Activated naive CD4-positive, alpha-beta T cell (primary cell): ENCODE measurements at regions not wholly inside any gene's neighbourhood (a gene's known extent, or its start where the extent isn't known, plus 50 kb on each side); places are given as distances from the start of the nearest gene placed in this dataset.
"Not testable (repeated sequence)": the region's sequence is repeated elsewhere in the genome, so short reads cannot be mapped to it uniquely, and the experiment has no call there.

Experiments
- DNase-seq, 4 experiments: peaks; one replicate each; lab custom pipeline; 2025; lab: John Stamatoyannopoulos, UW

DNA sequence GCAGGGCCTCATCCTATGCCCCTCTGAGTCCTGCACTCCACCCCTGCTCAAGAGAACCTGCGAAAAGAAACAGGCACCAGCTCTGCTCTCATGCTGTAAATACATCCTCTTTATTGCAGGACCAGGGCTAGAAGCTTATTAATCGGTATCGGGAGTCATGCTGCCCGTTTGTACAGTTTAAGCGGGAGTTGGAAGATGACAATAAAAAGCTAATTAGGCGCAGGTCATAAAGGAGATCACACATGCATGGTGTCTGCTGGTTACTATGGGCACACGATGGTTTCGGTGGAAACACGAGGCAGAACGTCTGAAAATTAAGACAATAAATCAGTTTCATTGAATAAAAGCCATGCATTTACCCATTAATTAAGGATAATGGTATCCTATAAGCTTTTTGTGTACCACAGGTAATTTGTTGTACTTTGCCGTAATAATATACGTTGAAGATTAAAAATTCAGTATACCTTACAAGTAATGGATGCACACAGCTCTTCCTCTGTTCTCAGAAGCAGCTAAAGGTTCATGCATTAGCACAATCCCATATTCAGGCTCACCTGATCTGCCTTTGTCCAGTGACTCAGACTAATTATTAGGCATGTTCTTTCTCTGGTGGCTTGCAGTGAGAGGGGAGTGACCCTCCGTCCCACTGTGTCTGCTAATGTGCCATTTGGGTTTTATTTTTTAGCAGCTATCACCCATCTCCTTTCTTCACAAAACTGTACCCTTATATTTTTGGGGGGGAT is 406.0 kb downstream of the TSHZ3 start:
- no peak for DNase-seq

DNA sequence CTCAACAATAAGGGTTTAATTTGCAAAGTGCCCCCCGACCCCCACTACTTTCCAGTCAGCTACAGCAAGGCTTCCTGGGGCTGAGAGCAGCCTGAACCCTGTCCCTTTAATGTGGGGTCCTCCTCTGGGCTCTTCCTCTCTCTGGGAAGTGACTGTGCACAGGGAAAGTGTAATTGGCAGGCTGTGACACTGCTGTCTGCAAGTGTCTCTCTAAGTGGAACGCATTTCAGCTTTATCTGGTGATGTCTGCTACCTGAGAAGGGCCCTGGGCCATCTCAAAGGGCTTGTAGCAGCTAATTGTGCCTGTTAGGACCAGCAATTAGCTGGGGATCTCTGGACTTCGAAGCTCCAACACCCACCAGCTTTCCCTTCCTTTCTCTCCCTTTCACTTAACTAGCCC is 406.6 kb downstream of the TSHZ3 start:
- no peak for DNase-seq

DNA sequence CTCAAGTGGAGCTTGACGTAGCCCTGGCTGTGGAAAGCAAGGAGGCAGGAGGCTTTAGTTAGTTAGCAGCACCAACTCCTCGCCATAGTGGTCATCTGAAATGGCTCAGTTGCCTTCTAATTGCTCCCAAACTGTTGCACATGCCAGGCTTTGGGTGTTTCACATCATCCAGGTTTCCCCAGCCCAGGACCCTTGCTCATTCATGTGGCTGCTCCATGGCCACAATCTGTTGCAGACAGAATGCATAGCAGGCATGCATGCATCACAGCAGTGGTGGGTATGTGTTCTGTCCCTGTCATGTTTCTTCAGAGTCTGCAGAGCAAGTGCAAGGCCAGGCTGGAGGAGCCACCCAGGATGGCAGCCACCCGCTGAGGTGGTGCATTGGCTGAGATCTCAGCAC is 407.6 kb downstream of the TSHZ3 start:
- no peak for DNase-seq

DNA sequence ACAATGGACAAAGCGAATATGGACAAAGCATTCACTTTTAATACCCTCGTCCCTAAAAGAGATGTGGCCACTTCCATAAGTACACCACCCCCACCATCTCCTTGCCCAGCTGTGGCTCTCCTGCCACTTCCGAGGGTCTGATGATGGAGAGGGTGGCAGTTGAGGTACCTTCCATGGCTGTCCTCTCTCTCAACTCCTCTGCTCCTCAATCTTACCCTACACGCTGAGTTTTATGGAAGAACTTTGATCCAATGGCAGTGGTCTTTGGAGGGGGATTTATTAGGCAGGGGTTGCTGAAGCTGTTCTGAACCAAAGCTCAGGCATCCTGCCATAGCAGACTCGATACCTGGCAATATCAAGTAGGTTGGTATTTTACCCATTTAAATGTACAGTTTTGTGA is 413.0 kb downstream of the TSHZ3 start:
- DNase-seq, result no peak

DNA sequence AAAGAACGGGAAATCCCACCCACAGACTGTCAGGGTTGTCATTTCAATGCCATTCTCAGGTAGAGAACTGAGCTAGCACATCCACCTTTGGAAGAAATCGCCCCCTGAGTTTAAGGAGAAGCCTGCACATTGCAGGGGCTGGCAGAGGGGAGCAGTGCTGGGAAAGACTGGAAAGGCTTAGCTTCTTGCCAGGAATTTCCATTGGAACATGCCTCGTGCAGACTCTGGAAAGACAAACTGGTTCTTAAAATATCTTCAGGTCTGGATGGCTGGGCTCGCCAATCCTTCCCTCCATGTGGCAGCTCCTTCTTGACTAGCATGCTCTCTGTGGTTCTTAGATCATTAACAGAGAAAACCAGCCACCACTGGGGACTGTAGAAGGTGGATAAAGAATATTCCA is 414.1 kb downstream of the TSHZ3 start:
- DNase-seq, result no peak

DNA sequence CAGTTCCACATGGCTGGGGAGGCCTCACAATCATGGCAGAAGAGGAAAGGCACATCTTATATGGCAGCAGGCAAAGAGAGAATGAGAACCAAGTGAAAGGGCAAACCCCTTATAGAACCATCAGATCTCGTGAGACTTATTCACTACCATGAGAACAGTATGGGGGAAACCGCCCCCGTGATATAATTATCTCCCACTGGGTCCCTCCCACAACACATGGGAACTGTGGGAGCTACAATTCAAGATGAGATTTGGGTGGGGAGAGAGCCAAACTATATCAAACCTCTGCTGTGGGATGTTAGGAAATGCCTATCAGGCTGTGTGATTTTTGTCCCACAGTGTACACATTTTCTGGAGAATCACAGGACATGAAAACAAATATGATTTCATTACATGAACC is 415.8 kb downstream of the TSHZ3 start:
- DNase-seq, result not testable (repeated sequence)

DNA sequence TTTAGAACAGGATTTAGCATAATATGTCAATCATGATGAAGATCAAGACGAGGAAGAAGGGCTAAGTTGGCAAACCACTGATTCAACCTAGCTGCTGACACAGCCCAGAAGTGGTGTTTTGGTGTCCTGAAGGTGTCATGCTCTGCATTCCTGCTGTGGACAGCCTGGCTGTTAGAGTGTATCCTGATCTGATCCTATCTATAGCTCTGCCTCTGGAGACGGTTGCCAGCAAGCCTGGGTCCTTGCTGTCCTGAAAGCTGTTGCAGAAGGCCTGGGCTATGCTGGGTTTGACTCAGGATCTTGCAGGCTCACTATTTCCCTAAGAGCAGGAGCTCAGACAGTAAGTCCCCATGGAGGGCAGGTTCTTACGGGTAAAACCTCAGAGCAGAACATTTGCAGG is 416.4 kb downstream of the TSHZ3 start:
- DNase-seq, result no peak

DNA sequence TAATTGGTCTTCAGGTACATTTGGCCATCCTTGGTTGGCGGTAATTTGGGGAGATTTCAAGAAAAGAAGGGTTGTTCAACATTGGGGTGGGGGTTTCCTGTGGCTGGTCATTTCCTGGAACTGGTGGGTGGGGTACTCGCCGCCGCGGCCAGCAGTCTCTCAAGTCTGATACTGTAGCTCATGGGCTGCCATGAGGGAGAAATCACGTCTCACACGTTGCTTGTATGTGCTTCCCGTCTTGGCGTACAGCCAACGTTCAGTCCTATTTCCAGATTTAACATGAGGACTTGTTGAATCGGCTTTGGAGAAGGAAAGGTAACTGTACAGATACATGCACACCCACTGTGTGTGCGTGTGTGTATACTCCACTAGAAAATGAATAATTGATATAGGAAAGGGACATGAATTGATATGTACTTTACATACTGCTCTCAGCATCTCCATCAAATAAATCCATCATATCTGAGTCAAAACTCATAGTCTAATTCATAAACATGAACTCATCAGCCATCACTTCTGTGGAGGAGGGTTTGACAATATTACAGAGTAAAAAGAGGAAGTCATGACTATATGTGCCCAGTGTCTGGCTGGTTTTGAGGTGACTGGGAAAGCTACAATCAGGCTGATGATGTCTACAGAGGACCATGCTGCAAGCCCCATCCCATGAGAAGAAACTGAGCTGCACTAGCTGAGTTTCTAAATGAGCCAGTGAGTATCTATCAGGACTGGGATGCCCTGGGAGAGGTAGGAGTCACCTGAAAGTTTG is 418.1 kb downstream of the TSHZ3 start:
- no peak for DNase-seq

DNA sequence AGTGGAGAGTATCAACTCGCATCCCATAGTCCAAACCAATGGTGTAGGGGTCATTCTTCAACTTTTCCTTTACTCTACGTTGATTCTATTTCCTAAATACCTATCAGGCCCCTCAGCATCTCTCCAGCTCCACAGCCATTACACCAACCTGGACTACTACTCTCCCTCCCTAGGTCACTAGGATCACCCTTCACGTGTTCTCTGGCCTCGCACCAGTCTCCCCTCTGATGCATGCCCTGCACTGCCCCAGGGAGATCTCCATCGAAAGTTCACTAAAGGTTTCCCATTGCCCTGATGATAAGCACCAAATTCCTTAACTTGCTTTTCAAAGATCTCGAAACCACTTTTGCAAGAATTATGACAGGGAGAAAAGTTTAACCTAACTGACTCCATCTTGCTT is 421.5 kb downstream of the TSHZ3 start:
- no peak for DNase-seq

DNA sequence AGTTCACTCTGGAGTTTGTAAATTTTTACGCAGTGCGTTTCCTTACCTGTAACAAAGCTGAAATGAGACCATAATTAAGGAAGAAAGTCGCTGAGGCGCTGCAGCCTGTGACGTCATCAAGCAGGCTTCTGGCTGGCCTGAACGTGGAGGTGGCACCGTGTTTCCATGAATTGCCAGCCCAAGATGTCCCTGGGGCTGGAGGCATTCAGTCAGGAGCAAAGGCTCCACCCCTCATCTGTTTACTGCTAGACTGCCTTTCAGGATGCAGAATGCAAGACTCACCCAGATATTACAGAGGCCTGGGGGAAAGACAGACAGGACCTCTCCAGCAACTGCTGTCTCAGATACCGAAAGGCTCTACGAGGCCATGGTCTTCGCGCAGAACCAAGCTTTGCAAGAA is 424.6 kb downstream of the TSHZ3 start:
- no peak for DNase-seq

DNA sequence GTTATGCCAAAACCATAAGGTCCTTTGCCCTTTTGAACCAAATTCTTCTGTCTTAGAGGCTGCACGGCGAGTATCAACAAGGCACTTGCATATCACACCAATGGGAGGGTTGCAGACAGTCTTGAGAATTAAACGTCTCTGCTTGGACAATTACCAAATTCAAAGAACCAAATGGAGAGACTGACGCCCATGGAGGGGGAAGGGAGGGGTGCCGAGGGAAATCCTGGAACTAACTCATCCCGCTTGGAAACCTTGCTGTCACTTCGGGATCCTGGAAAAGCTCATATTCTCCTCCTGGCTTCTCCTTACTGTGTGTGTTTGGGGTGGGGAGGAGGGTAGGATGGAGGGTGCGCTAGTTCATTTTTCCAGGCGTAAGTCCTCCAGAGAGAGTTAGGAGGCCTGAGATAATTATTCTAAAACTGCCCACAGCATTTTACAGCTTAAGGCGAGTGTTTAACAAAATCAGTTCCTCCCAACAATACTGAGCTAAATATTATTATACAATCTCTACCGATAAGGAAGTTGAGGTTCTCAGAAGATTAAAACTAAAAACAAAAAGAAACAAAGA is 425.1 kb downstream of the TSHZ3 start:
- DNase-seq, result no peak

DNA sequence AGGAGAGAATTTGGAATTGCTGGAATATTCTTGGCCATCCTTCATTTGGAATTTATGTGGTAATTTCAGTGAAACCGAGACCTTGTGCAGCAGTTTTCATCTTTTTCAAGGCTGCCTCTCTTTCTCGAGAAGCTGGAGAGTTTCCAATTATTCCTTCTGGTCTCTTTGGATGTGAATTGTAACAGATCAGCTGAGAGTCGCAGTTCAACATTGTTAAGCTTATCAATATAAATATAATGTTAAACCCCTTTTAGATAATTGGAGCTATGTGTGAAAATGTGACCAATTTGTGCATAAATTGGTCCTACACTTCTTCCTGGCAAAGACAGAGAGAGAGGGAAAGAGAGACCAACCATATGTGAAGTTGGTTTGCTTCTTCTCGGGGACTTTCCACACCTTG is 425.6 kb downstream of the TSHZ3 start:
- no peak for DNase-seq

DNA sequence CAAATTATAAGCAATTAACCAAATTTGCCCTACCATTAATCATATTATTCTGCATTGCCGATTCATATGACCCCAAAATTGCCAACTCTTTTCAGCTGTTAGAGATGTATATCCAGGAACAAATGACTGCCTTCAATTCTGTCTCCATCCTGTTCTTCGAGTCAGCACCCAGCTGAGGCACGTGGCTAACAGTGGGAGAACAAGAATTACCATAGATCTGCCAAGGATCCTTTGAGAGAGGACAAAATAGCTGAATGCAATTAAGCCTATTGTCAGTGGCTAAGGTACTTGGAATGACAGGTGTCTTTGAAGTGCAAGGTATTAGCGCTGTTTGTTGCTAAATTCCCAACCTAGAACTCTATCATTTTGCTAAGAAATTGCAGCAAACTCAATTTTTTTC is 426.1 kb downstream of the TSHZ3 start:
- DNase-seq, result no peak

DNA sequence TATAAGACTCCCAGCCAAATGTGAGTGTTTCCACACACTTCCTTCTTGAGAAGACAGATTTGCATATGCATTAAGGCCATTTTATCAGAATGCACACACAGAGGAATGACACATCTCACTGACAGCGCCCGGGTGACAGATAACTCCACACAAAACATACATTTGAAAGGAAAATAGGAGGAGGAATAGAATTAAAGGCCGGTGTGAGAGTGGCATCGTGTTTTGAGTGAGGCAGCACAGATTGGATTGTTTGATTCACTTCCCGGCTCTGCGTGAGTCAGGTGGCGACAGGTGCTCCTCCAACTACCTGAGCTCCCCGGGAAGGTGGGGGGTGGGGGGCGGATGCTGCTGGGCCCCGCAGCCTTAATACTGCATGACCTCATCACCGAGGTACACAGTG is 429.0 kb downstream of the TSHZ3 start:
- no peak for DNase-seq

DNA sequence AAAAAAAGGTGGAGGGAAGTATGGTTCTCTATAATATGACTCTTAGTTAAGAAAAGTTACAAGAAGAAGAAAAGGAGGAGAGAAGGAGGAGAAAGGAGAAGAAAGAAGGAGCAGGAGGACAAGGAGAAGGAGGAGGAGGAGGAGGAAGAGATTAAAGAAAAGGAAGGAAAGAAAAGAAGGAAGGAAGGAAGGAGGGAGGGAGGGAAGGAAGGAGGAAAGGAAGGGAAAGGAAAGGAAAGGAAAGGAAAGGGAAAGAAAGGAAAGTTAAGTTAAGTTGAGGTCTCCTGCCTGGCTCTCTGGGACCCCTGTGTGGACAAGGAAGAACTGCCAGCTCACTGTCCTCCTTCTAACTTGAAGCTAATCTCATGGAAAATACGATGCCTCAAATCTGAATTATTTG is 429.5 kb downstream of the TSHZ3 start:
- no peak for DNase-seq

DNA sequence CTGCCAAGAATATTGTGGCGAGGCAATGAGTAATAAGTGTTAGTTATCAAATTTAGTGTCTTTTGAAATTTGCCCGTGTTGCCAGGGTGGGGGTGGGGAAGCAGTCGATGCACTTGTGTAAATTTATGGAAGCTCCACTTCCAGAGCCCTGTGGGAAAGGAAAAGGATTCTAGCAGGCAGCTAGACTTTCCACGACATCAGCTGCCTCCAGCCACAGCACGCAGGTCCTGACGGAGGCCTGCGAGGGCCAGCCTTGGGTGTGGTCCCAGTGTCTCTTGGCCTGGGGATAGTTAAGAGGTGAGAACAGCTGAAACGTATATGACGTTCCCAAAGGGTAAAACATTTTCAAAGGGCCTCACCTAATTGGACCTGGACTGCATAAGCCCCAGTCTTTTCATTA is 433.0 kb downstream of the TSHZ3 start:
- DNase-seq, result no peak

DNA sequence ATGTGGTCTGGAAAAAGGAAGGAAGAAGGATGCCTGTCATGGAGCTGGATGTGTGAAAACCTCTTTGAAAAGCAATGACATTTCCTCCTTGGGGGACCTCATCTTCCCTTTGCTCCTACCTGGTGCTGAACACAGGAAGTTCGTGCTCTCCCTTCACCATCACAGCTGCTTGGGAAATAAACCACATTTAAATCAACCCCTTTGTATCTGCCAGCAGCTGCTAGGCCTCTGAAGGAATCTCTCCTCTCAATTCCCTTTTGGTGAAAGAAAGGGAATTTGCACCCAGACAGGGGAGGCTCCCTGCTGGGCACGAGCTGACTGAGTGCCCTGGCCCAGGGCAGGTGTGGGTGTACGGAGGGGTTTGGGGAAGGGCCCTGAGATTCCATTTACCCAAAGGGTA is 437.7 kb downstream of the TSHZ3 start:
- DNase-seq, result no peak

DNA sequence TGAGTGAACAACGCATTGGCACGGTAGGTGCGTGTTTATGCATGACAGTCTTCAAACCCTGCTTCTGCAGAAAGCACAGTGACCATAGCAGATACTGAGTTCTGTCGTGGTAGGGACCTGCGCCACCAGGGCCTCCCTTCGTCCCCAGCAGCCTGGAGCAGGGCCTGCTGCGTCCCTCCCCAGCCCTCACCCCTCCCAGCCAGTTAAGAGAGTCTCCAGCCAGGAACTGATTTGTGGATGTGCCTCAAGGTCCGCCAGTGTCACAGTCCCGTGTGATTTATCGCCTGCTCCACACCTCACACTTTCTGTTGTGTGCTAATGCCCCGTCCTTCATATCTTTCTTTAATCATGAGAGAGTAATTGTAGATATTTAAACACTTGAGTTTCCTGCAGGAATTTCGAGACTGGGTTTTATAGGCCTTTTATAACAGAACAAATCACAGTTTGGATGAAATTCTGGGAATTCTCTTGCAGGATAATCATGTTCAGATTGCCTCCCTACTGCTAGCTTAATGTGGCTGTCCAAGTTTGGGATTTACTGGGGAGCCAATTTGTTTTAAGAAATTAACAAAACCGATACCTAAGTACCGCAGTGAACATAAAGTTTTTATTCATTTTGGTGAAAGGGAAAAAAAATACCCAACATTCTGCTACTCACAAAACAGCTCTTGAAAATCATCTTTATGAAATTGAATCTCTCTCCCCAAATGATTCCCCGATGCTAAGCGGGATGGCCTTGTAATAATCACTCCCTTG is 438.6 kb downstream of the TSHZ3 start:
- DNase-seq, result no peak

DNA sequence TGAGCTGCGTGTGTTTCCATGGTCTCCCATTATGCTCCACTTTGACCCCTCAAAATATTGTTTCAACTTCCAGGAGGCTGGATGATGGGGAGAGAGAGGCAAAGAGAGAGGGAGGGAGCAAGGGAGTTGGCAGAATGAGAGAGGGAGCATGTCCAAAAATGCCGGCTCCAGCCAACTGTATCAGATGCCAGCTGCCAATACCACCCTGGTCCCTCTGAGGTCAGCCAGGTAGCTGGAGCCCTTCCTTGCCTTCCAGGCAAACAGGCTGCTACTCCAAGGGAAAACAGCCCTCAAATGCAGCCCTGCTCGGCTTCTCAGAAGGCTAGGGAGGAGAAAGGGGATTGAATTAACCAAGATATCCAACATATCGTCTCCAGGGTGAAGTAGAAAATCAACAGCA is 440.0 kb downstream of the TSHZ3 start:
- no peak for DNase-seq

DNA sequence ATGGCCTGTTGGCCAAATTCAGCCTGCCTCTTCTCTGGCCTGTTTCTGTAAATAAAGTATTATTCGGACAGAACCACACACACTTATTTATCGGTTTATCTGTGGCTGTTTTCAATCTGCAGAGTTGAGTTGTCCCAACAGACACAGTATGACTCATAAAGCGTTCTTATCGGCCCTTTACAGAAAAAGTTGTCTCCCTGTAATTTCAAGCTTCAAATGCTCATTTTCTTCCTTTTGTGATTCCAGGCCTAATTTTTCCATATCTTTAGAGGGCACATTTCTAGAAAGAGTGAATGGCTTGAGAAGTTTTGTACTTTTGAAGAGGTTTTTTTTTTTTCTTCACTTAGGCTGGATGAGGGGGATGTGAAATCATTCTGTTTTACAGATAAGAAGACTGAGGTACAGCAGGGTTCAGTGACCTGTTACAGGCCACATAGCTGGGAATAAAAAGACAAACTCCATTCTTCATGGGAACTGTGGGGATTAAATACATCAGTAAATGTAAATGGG is 440.9 kb downstream of the TSHZ3 start:
- DNase-seq, result no peak

DNA sequence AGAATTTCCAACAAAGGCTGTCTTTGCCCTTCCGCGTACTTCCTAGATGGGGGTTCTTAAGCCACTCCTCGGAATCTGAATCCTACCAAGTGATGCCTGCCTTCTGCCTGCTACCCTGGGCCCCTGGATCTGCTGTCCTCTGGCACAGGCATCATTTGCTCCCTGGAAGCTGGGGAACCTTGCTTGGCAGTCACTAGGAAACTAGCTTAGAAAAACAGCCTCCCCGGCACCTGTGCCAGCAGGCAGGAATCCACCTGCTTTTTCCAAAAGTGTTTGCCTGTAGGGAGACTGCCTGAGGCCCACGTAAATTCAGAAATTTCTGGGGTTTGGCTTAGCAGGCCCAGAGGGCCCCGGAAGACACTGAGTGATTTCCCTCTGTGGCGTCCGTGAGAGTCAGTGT is 442.4 kb downstream of the TSHZ3 start:
- DNase-seq, result no peak

DNA sequence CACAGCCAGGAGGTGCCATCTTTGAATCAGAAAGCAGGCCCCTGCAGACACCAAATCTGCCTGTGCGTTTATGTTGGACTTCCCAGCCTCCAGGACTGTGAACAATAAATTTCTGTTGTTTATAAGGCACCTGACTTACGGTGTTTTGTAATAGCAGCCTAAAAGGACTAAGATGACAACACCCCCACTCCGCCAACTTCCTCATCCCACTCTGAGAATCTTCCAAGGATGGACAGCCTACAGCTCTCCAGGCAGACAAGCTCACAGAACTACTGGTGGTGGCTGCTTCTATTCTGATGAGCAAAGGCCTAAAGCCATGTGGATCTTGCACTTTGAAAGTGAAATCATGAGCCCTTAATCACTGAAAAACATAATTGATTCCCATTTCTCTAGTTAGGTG is 449.2 kb downstream of the TSHZ3 start:
- no peak for DNase-seq
